DOHH2 (cell line): ENCODE measurements at regions not wholly inside any gene's neighbourhood (a gene's known extent, or its start where the extent isn't known, plus 50 kb on each side); places are given as distances from the start of the nearest gene placed in this dataset.

Source experiments
- H3F3A ChIP-seq: fragments of 200-600 bp; sonication (generic), shearing (Covaris generic); 2 replicates; pipeline ENCODE4 v1.6.0; 2016; ENCODE audit warnings: antibody characterized with exemption, mild to moderate bottlenecking; ENCODE audit not compliant: control insufficient read depth, insufficient read depth
- H3K27ac ChIP-seq: fragments of 200-600 bp; sonication (generic); 2 replicates; pipeline ENCODE4 v1.5.1; 2014; ENCODE audit warnings: low read depth, mild to moderate bottlenecking, low read length, moderate library complexity
- H3K27me3 ChIP-seq: fragments of 200-600 bp; sonication (generic); 2 replicates; pipeline ENCODE4 v1.6.1; 2014; ENCODE audit warnings: mild to moderate bottlenecking, low read length, mixed read lengths; ENCODE audit not compliant: control insufficient read depth
- H3K36me3 ChIP-seq: fragments of 200-600 bp; sonication (generic); 2 replicates; pipeline ENCODE4 v1.6.1; 2014; ENCODE audit warnings: mild to moderate bottlenecking, low read length, moderate library complexity, mixed read lengths; ENCODE audit not compliant: control insufficient read depth
- H3K4me1 ChIP-seq: fragments of 200-600 bp; sonication (generic); 2 replicates; pipeline ENCODE4 v1.6.1; 2014; ENCODE audit warnings: mild to moderate bottlenecking, low read length, mixed read lengths; ENCODE audit not compliant: control insufficient read depth
- H3K4me2 ChIP-seq: fragments of 200-600 bp; sonication (generic); 2 replicates; pipeline ENCODE4 v1.6.0; 2014; ENCODE audit warnings: mild to moderate bottlenecking, low read length, moderate library complexity
- H3K4me3 ChIP-seq: fragments of 200-600 bp; sonication (generic); 2 replicates; pipeline ENCODE4 v1.5.1; 2014; ENCODE audit warnings: mild to moderate bottlenecking, low read length, mixed read lengths
- H3K79me2 ChIP-seq: fragments of 200-600 bp; sonication (generic); 2 replicates; pipeline ENCODE4 v1.6.1; 2014; ENCODE audit warnings: mild to moderate bottlenecking, low read length, mixed read lengths; ENCODE audit not compliant: control insufficient read depth
- H3K9me2 ChIP-seq: fragments of 200-600 bp; sonication (generic); replicated peaks from 2 replicates; pipeline ENCODE4 v1.6.1; 2014; ENCODE audit warnings: mild to moderate bottlenecking, low read length, mixed read lengths; ENCODE audit not compliant: control insufficient read depth
- H3K9me3 ChIP-seq: fragments of 200-600 bp; sonication (generic); 2 replicates; pipeline ENCODE4 v1.6.1; 2014; ENCODE audit warnings: antibody characterized with exemption, low read length, mixed read lengths; ENCODE audit not compliant: control insufficient read depth, insufficient read depth
- H4K20me1 ChIP-seq: fragments of 200-600 bp; sonication (generic); 2 replicates; pipeline ENCODE4 v1.6.0; 2014; ENCODE audit warnings: low read depth, mild to moderate bottlenecking, antibody characterized with exemption, low read length, moderate library complexity; ENCODE audit not compliant: control insufficient read depth, insufficient read depth
- EZH2phosphoT487 ChIP-seq: fragments of 200-600 bp; sonication (generic); IDR thresholded peaks from 2 replicates; pipeline ENCODE4 v1.6.1; 2017; ENCODE audit warnings: borderline replicate concordance, mild to moderate bottlenecking, antibody characterized with exemption, low read length, moderate library complexity, mixed read lengths
- TF ChIP-seq, protein P1 (sequence below): fragments of 200-600 bp; sonication (generic); IDR thresholded peaks from one replicate; pipeline ENCODE4 v1.5.1; 2014; ENCODE audit warnings: antibody characterized with exemption, mild to moderate bottlenecking, low read depth, low read length; ENCODE audit not compliant: poor library complexity, severe bottlenecking

DNA sequence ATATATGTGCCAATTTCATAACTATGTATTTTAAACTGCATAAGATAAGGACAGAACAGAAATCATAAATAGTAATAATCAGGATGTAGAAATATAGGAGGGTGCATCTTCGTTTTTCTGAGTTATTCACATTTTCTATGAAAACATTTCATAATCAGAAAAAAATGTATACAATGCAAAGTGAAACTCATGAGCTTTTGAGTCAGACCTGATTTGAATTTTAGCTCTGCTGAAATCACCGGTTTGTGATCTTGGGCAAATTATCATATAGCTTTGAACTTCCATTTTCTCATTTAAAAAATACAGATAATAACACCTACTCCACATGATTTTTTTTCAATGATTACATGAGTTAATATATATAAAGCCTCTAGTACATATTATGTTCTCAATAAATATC lies 106.9 kb downstream of the KDR start:
- no peak for TF ChIP-seq EZH2phosphoT487
- TF ChIP-seq, protein P1, sequence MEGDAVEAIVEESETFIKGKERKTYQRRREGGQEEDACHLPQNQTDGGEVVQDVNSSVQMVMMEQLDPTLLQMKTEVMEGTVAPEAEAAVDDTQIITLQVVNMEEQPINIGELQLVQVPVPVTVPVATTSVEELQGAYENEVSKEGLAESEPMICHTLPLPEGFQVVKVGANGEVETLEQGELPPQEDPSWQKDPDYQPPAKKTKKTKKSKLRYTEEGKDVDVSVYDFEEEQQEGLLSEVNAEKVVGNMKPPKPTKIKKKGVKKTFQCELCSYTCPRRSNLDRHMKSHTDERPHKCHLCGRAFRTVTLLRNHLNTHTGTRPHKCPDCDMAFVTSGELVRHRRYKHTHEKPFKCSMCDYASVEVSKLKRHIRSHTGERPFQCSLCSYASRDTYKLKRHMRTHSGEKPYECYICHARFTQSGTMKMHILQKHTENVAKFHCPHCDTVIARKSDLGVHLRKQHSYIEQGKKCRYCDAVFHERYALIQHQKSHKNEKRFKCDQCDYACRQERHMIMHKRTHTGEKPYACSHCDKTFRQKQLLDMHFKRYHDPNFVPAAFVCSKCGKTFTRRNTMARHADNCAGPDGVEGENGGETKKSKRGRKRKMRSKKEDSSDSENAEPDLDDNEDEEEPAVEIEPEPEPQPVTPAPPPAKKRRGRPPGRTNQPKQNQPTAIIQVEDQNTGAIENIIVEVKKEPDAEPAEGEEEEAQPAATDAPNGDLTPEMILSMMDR = no peak
- no peak overlapping the region for H3K27ac ChIP-seq
- H3K79me2 ChIP-seq = no peaks in the 10 kb centered on the region
- no peaks in the 10 kb centered on the region for H3K9me3 ChIP-seq
- H3K36me3 ChIP-seq = no peaks in the 10 kb centered on the region
- H3K4me3 ChIP-seq = no peak overlapping the region
- H3F3A ChIP-seq = no peaks in the 10 kb centered on the region
- no peak overlapping the region for H3K4me2 ChIP-seq
- no peaks in the 10 kb centered on the region for H3K4me1 ChIP-seq
- no peaks in the 10 kb centered on the region for H4K20me1 ChIP-seq
- no peaks in the 10 kb centered on the region; the same call in 1 of the 2 replicates for H3K27me3 ChIP-seq
- no peaks in the 10 kb centered on the region for H3K9me2 ChIP-seq

DNA sequence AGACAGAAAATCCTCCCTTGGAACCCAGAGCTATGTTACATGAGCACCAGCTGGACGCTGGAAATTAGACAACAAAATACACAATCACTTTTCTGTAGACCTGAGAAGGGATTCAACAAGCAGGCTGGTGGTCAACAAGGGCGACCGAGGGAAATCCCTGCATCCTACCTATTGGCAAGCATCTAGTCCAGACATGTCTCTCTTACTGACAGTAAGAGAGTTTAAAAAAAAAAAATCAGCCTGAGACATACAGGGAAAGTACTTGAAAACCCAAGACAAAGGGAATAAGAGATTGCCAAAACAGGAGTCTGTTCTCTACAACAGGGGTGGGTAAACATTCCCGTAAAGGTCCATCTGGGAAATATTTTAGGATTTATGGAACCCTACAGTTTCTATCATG lies 108.0 kb downstream of the KDR start:
- Histone ChIP-seq H3K4me3 (no peak overlapping the region), H4K20me1 (no peaks in the 10 kb centered on the region), H3K9me3 (no peaks in the 10 kb centered on the region), H3K27ac (no peak overlapping the region), H3K27me3 (no peaks in the 10 kb centered on the region; the same call in 1 of the 2 replicates), H3K79me2 (no peaks in the 10 kb centered on the region), H3K9me2 (no peaks in the 10 kb centered on the region), H3K4me2 (no peak overlapping the region), H3F3A (no peaks in the 10 kb centered on the region), H3K36me3 (no peaks in the 10 kb centered on the region), H3K4me1 (no peaks in the 10 kb centered on the region)
- TF ChIP-seq EZH2phosphoT487 = no peak
- TF ChIP-seq, protein P1 = no peak

DNA sequence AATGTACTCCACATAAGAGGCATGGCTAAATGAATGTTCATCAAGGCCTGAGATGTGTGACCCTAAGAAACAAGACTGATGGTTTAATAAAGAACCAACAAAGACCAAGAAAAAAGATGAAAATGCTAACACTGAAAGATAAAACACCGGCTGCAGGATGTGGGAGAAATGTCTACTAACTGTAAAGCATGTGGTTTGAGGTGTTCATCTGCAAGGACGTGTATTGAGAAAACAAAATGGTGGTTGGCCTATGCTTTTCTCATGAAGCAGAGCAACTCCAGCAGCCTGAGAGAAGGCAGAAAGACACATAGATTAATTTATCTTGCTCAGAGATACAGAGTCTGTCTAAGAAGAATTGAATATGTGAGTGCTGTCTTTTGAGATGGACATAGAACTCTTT lies 109.3 kb downstream of the KDR start:
- Histone ChIP-seq H3K36me3 (no peaks in the 10 kb centered on the region), H3K4me1 (no peaks in the 10 kb centered on the region), H3K27me3 (no peaks in the 10 kb centered on the region; the same call in 1 of the 2 replicates), H4K20me1 (no peaks in the 10 kb centered on the region), H3K9me2 (no peaks in the 10 kb centered on the region), H3K9me3 (no peaks in the 10 kb centered on the region), H3K4me2 (no peak overlapping the region), H3K4me3 (no peak overlapping the region), H3K27ac (no peak overlapping the region), H3K79me2 (no peaks in the 10 kb centered on the region), H3F3A (no peaks in the 10 kb centered on the region)
- TF ChIP-seq, protein P1 = no peak
- no peak for TF ChIP-seq EZH2phosphoT487

DNA sequence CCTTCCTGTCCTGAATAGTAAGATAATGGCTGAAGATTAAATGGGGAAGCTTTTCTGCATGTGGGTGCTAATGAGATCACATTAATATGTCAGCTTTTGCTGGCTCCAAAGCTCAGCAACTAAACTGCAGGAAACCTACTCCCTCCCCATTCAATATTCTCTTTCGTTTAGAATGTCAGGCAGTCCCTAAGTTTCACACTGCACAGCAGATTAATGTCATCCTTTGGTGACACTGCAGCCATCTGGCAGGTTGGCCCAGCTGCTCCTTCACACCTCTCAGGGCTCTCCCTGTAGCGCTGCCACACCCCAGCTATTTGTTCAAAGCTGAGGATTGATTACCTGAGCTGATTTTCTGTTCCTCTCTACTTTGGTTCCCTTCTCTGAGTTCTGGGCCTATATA lies 110.5 kb downstream of the KDR start:
- no peaks in the 10 kb centered on the region for H4K20me1 ChIP-seq
- H3K36me3 ChIP-seq = no peaks in the 10 kb centered on the region
- no peaks in the 10 kb centered on the region for H3F3A ChIP-seq
- H3K4me2 ChIP-seq = no peak overlapping the region
- no peaks in the 10 kb centered on the region; the same call in 1 of the 2 replicates for H3K27me3 ChIP-seq
- H3K4me3 ChIP-seq = no peak overlapping the region
- TF ChIP-seq EZH2phosphoT487 = no peak
- TF ChIP-seq, protein P1 = no peak
- no peaks in the 10 kb centered on the region for H3K4me1 ChIP-seq
- no peaks in the 10 kb centered on the region for H3K9me2 ChIP-seq
- no peaks in the 10 kb centered on the region for H3K79me2 ChIP-seq
- no peak overlapping the region for H3K27ac ChIP-seq
- H3K9me3 ChIP-seq = no peaks in the 10 kb centered on the region
